Astrocyte (in vitro differentiated cells and primary cell): ENCODE measurements at regions not wholly inside any gene's neighbourhood (a gene's known extent, or its start where the extent isn't known, plus 50 kb on each side); places are given as distances from the start of the nearest gene placed in this dataset.

ENCODE experiments used
- CTCF ChIP-seq: IDR thresholded peaks from 2 replicates; pipeline ENCODE4 v1.5.1; 2011; ENCODE audit warnings: low read depth, mild to moderate bottlenecking, inconsistent platforms, low read length, moderate library complexity; ENCODE audit not compliant: insufficient read depth
- EZH2 ChIP-seq: IDR thresholded peaks from 2 replicates; pipeline ENCODE4 v1.6.1; 2012; ENCODE audit warnings: mild to moderate bottlenecking, low read length, inconsistent platforms; ENCODE audit not compliant: insufficient read depth

- TF ChIP-seq CTCF (no peak), EZH2 (no peak)
Observed at GRCh38 chr13:57546942-57547341, 84.6 kb upstream of the PCDH17 start.
